Mesodermal cell (in vitro differentiated cells): ENCODE measurements at regions not wholly inside any gene's neighbourhood (a gene's known extent, or its start where the extent isn't known, plus 50 kb on each side); places are given as distances from the start of the nearest gene placed in this dataset.
"Not testable (repeated sequence)": the region's sequence is repeated elsewhere in the genome, so short reads cannot be mapped to it uniquely, and the experiment has no call there.

Experiments
- H3K27ac ChIP-seq: 2 replicates; pipeline ENCODE4 v1.7.0; 2013; ENCODE audit warnings: mild to moderate bottlenecking, low read depth, low read length, moderate library complexity; ENCODE audit not compliant: severe bottlenecking
- H3K36me3 ChIP-seq: 2 replicates; pipeline ENCODE4 v1.7.1; 2013; ENCODE audit warnings: mild to moderate bottlenecking, low read length, moderate library complexity; ENCODE audit not compliant: control insufficient read depth, insufficient read depth
- H3K4me1 ChIP-seq: one replicate; pipeline ENCODE4 v1.7.1; 2013; ENCODE audit warnings: mild to moderate bottlenecking, low read length; ENCODE audit not compliant: insufficient read depth, control insufficient read depth, poor library complexity, severe bottlenecking
- H3K4me3 ChIP-seq: 2 replicates; pipeline ENCODE4 v1.7.0; 2013; ENCODE audit warnings: low read length, control low read depth, mild to moderate bottlenecking; ENCODE audit not compliant: insufficient read depth, poor library complexity, severe bottlenecking; ENCODE audit errors: extremely low read depth
- H3K9me3 ChIP-seq: 2 replicates; pipeline ENCODE4 v1.7.1; 2013; ENCODE audit warnings: mild to moderate bottlenecking, low read length, moderate library complexity; ENCODE audit not compliant: control insufficient read depth
- WGBS, 2 experiments: methylation state at CpG; one replicate each; pipeline ENCODE4 v1.1.5; 2013; ENCODE audit warnings: missing lambda C conversion rate in 2 of 2; ENCODE audit not compliant: insufficient coverage in 2 of 2; 5-methylcytosine and 5-hydroxymethylcytosine counted together

DNA sequence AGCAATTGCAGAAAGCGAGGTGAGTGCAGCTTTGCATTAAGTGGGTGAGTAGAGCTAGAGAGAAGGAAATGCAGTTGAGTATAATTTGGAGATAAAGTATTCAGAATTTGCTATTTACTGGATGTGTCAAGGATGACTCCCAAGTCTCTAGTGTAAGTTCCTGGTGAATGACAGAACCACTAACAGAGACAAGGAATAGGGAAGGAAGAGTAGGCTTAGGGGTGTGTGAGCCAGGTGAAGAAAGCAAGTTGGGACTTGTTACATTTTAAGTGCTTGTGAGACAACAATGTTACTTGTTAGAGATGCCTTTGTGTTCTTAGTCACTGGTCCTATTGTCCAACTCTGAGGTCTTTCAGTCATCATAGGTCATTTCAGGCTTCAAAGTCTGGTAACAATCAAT is 70.8 kb downstream of the TBC1D26 start:
- H3K9me3 ChIP-seq, H3K27ac ChIP-seq, H3K36me3 ChIP-seq, H3K4me1 ChIP-seq, H3K4me3 ChIP-seq: not testable (repeated sequence)
- WGBS, 2 experiments, result 83% methylated on average over 1 of the region's 1 CpG; no CpG with 5 or more reads in 1 of the 2 experiments

DNA sequence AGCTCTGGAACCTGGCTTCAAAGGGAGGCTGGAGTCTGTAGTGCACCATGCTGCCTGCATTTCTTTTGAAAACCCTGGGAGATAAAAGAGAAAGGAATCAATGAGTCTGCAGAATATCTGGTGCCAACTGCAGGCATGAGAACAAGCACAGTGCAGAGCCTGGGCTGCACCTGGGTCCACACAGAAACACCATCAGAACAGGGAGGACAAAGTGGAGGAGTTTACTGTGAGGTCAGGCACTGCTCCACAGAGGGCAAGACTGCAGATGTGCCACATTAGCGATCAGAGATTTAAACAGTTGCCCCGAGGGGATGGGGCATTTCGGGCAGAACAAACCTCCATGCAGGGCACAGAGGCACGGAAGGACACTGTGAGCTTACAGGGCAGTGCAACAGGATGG is 74.7 kb downstream of the TBC1D26 start:
- H3K4me1 ChIP-seq, H3K36me3 ChIP-seq, H3K27ac ChIP-seq, H3K4me3 ChIP-seq, H3K9me3 ChIP-seq: not testable (repeated sequence)
- no CpG with 5 or more reads among the region's 4 CpGs for WGBS, 2 experiments

DNA sequence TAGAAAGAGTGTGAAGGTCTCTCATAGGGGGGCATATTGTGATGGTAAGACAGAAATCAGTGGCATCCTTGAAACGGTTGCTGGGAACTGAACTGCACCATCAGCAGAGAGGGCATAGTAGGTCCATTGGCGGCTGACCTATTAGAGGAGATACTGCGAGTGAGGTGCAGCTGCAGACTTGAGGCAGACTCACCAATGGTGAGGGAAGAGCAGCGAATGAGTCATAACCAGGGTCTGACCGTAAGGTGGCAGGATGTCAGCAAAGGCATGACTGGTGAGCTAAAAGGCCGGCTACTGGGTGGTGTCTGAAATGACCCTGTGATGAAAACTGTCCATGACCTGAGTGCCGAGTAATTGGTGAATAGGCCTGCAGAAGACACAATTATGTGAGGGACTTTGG is 81.3 kb downstream of the TBC1D26 start:
- 83 to 100% methylated on average over 1 to 2 of the region's 7 CpGs for whole genome bisulfite sequencing, 2 experiments
- H3K27ac ChIP-seq, H3K36me3 ChIP-seq, H3K4me3 ChIP-seq, H3K4me1 ChIP-seq, H3K9me3 ChIP-seq: not testable (repeated sequence)

DNA sequence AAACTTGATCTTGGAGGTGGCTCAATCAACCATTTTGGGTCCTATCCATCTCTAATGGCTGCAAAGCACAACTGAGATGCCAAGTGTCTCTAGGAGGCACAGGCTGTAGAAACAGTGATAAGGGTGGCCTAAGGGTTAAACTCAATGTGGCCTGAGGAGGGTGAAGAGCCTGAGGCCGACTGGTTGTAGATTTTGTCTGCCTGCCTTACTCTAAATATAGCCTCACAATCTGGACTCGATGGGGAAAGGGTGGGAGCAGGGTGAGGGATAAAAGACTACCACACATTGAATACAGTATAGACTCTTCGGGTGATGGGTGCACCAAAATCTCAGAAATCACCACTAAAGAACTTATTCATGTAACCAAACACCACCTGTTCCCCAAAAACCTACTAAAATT is 81.9 kb downstream of the TBC1D26 start:
- H3K4me1 ChIP-seq, H3K9me3 ChIP-seq, H3K27ac ChIP-seq, H3K4me3 ChIP-seq, H3K36me3 ChIP-seq: not testable (repeated sequence)
- WGBS, 2 experiments, result no CpG with 5 or more reads among the region's 3 CpGs

DNA sequence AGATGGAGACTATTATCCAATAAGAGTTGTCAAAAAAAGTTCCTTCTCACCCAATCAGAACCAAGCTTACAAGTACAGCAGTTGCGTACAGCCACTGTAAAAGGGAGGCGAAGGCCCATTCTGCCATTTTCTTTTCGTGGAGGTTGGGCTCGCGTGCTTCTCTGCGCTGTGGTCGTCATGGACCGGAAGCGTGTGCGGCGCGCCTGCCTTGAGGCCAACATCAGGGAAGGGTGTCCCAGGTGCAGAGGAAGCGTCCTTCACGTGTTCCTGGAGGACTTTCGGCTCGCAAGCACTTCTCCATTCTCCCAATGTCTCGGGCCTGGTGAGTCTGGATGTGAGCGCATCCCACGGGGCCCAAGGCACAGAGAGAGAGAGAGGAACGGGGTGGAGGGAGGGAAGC is 85.8 kb downstream of the TBC1D26 start:
- H3K4me1 ChIP-seq, H3K4me3 ChIP-seq, H3K9me3 ChIP-seq, H3K27ac ChIP-seq, H3K36me3 ChIP-seq: not testable (repeated sequence)
- 95 to 96% methylated on average over 12 of the region's 20 CpGs for WGBS, 2 experiments

DNA sequence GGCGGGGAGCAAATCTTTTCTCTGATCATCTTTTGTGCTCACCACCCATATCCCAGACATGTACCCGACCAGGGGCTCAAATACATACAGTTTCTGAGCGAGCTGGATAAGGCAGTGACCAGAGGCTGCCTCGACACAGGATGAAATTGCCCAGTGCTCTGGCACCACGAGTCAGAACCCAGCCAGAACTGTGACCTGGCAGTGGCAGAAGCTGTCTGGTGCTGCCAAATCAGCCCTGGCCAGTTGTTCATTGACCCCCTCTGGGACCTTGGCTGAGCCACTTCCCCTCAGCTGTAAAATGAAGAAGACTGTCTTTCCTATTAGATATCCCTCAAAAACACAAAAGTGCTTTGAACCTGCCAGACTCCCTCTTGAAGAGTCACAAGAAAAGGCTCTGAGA is 90.2 kb downstream of the TBC1D26 start:
- H3K27ac ChIP-seq, result not testable (repeated sequence)
- WGBS, 2 experiments, result no CpG with 5 or more reads among the region's 5 CpGs

DNA sequence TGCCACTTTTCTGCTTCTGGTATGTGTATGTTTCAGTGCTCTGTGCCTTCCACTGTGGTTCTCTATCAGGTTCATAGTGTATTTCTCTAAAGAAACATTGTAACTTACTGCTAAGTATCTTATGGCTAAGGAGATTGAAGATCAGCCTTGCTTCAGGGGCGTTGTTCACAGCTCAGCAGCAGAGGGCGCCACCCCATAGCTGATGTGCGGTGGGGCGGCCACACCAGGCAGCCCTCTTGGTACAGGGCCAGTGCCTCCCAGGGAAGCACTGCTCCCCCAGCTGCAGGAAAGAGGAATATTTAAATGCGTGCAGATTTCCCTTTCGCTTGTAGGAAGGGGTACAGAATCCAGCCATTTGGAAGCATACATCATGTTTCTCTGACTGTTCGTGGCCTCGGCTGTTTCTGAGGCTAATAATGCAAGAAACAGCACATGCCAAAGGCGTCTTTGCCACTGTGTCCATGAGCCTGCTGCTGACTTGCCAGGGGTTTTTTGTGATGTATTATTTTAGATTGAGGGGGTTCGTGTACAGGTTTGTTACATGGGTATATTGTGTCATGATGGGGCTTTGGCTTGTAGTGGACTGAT is 96.7 kb downstream of the TBC1D26 start:
- 83% methylated on average over 2 of the region's 10 CpGs; no CpG with 5 or more reads in 1 of the 2 experiments for WGBS, 2 experiments
- H3K4me1 ChIP-seq, H3K27ac ChIP-seq, H3K4me3 ChIP-seq, H3K36me3 ChIP-seq, H3K9me3 ChIP-seq: not testable (repeated sequence)

More for the DNA sequence above, 90.2 kb downstream of the TBC1D26 start:
- H3K4me1 ChIP-seq, H3K36me3 ChIP-seq, H3K9me3 ChIP-seq, H3K4me3 ChIP-seq: not testable (repeated sequence)

DNA sequence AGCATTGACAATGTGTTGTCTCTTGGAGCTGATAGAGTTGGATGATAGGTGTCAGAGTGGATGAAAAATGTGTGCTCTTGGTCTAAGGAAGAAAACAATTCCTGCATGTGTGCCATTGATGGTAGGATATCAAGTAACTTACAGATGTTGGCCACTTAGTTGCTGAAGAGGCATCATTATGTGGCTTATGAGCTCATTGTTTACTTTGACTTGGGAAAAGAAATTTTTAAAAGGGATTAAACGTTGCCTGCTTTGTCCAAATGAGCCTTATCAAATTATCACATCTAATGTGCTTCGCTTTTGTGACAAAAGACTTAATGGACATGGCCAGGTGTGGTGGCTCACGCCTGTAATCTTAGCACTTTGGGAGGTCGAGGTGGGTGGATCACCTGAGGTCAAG is 98.1 kb downstream of the TBC1D26 start:
- not testable (repeated sequence) for H3K4me1 ChIP-seq, H3K27ac ChIP-seq, H3K4me3 ChIP-seq, H3K9me3 ChIP-seq, H3K36me3 ChIP-seq
- 80 to 91% methylated on average over 1 to 4 of the region's 4 CpGs for WGBS, 2 experiments

DNA sequence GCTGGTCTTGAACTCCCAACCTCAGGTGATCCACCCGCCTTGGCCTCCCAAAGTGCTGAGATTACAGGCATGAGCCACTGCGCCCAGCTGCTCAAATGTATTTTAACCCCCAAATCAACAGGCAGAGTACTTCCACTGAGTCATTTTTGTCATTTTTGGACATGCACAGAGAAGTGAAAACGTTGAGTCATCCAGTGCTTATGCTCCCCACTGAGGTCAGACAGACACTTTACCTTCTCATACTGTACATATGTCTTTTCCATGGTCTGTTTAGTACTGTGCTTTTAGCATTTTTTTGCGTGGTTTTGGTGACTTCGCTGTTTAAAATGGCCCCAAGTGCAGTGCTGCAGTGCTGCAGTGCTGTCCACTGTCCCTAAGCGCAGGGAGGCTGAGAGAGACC is 99.1 kb downstream of the TBC1D26 start:
- H3K9me3 ChIP-seq, H3K36me3 ChIP-seq, H3K4me1 ChIP-seq, H3K4me3 ChIP-seq, H3K27ac ChIP-seq: not testable (repeated sequence)
- WGBS, 2 experiments, result 94 to 97% methylated on average over 5 of the region's 6 CpGs

DNA sequence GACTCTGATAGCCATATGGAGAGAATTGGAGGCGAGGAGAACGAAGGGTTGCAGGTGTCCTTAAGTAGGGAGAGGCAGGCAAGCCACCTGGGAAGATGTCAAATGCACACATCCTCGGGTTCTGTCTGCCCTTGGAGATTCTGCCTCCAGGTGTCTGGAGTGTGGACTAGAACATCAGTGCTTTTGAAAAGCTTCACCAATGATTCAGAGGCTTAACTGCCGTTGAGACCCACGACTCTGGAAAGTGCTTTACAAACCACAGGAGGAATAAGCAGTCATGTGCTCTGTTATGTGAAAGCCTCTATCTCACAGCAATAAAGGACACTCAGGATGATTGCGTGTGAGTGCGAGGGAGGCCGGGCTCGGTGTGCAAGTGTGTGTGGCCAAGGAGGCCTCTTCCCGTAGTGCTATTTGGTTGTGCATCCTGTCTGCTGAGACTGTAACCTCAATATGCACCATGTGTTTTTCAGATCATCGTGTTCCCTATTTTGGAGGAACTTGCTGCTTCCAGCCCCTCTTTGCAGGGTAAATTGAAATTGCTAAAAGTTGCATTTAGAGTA is 100.9 kb downstream of the TBC1D26 start:
- not testable (repeated sequence) for H3K4me1 ChIP-seq, H3K27ac ChIP-seq, H3K4me3 ChIP-seq, H3K36me3 ChIP-seq, H3K9me3 ChIP-seq
- 83 to 90% methylated on average over 5 to 8 of the region's 11 CpGs for WGBS, 2 experiments

DNA sequence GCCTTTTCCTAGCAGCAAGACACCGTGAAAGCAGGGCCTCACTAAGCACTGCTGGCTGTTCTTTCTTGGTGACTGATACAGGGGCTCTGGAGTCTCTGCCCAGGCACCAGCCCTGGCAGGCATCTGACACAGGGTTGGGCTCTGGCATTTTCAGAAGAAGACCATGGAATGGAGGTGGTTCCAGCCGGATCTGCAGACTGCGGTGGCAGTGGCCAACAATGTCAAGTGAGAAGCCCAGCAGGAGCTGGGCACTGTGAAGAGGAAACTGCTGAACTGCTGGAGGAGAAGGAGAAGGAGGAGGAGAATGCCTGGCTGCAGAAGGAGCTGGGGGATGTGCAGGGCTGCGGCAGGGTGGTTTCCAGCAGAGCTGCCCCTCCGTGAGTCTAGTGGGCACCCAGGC is 101.8 kb downstream of the TBC1D26 start:
- H3K9me3 ChIP-seq, H3K36me3 ChIP-seq, H3K4me1 ChIP-seq, H3K27ac ChIP-seq, H3K4me3 ChIP-seq: not testable (repeated sequence)
- WGBS, 2 experiments, result 84 to 100% methylated on average over 2 of the region's 5 CpGs
